ENCODE measurements at regions not wholly inside any gene's neighbourhood (a gene's known extent, or its start where the extent isn't known, plus 50 kb on each side); places are given as distances from the start of the nearest gene placed in this dataset.

DNA sequence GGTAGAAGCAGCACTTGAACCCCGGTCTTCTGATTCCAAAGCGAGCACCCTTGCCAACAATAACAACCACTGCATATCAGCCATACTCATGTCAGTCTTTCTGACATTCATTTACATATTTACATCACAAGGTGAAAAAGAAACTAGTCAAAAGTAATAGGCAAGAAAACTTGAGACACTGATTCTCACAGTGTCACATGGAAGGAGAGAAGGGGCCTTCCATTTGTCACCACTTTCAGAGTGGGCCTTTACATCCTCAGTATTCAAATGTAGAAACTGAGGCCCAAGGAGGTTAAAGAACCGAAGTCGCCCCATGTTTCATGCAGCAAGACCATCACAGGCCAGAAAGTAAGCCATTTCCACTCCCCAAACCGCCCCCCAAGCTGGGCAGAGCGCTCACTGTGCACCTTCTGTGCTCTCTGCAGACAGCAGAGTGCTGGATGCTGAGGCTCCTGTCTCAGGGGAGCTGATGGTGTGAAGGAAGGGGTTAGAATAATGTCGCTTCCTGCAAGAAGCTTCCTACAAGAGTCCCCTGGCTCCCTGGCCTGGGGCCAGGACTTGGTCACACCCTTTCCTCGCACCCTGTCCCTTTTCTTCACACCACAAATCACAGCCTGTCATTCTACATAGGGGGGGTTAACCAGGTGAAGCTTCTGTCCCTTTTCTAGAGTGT is 260.1 kb downstream of the UACA start:
- peaks cover 18% of the 10 kb centered on the region for H3K4me1 ChIP-seq (replicated peaks)
- H3K9me3 ChIP-seq = no peaks in the 10 kb centered on the region
- H3K27ac ChIP-seq = no peak overlapping the region
- H3K4me3 ChIP-seq = no peak overlapping the region
- DNase-seq (ENCODE audit: low spot score) = no peak
- 86% methylated on average over 8 of the region's 8 CpGs for WGBS
- intact Hi-C loops (cut with DNase I) = no loop called here
- H3K27me3 ChIP-seq (replicated peaks; ENCODE audit: insufficient read depth) = no peaks in the 10 kb centered on the region
- no peak for TF ChIP-seq POLR2AphosphoS5 (IDR thresholded peaks at IDR 0.05)
- TF ChIP-seq, protein P1, sequence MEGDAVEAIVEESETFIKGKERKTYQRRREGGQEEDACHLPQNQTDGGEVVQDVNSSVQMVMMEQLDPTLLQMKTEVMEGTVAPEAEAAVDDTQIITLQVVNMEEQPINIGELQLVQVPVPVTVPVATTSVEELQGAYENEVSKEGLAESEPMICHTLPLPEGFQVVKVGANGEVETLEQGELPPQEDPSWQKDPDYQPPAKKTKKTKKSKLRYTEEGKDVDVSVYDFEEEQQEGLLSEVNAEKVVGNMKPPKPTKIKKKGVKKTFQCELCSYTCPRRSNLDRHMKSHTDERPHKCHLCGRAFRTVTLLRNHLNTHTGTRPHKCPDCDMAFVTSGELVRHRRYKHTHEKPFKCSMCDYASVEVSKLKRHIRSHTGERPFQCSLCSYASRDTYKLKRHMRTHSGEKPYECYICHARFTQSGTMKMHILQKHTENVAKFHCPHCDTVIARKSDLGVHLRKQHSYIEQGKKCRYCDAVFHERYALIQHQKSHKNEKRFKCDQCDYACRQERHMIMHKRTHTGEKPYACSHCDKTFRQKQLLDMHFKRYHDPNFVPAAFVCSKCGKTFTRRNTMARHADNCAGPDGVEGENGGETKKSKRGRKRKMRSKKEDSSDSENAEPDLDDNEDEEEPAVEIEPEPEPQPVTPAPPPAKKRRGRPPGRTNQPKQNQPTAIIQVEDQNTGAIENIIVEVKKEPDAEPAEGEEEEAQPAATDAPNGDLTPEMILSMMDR (IDR thresholded peaks at IDR 0.05) = no peak
- no peak for TF ChIP-seq POLR2A (IDR thresholded peaks at IDR 0.05)
- H3K36me3 ChIP-seq = no peaks in the 10 kb centered on the region

DNA sequence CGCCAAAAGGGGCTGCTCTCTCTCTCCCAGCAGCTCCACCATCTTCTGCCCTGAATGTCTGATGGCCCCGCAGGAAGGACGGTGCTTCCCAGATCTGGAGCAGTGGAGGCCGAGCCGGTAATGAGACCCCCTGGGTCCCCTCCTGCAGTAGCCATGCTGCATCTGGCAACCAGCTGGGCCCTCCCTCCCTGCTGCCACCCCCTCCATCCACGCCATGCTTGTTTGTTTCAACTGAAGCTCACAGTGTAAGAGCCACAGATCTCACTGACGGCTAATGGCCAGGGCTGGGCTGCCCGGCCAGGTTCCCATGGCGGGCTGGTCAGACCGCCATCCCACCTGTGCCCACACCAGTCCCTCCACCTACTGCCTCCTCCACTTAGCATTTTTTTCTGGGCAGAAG is 260.8 kb downstream of the UACA start:
- Histone ChIP-seq H3K9me3 (no peaks in the 10 kb centered on the region), H3K4me1 (replicated peaks) (peaks cover 17% of the 10 kb centered on the region), H3K27ac (no peak overlapping the region), H3K36me3 (no peaks in the 10 kb centered on the region), H3K4me3 (no peak overlapping the region), H3K27me3 (replicated peaks; ENCODE audit: insufficient read depth) (no peaks in the 10 kb centered on the region)
- no peak for DNase-seq (ENCODE audit: low spot score)
- TF ChIP-seq POLR2AphosphoS5 (IDR thresholded peaks at IDR 0.05) = no peak
- no peak for TF ChIP-seq POLR2A (IDR thresholded peaks at IDR 0.05)
- TF ChIP-seq, protein P1 (IDR thresholded peaks at IDR 0.05) = no peak
- WGBS = 92% methylated on average over 10 of the region's 10 CpGs
- intact Hi-C loops (cut with DNase I) = no loop called here

DNA sequence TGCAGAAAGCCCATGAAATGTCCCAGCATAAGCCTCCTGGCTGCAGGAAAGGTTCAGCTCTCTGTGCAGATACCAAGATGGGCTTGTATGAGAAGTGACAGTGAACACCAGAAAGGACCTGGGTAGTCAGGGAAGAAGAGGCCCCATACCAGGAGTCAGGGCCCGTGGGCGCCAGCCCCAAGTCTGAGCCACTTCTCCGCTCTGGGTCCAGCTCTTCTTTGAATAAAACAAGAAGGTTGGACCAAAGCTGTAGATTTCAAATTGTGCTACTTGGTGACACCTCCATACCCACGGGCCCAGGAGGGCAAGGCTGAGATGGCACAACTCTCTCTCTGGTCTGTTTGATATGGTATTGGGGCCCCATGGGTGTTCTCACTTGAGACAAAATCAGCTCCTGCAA is 261.5 kb downstream of the UACA start:
- no peak for DNase-seq (ENCODE audit: low spot score)
- TF ChIP-seq, protein P1 (IDR thresholded peaks at IDR 0.05) = no peak
- Histone ChIP-seq H3K27me3 (replicated peaks; ENCODE audit: insufficient read depth) (no peaks in the 10 kb centered on the region), H3K4me1 (replicated peaks) (peaks cover 13% of the 10 kb centered on the region), H3K4me3 (no peak overlapping the region), H3K9me3 (no peaks in the 10 kb centered on the region), H3K36me3 (no peaks in the 10 kb centered on the region), H3K27ac (no peak overlapping the region)
- WGBS = 88% methylated on average over 4 of the region's 4 CpGs
- intact Hi-C loops (cut with DNase I) = no loop called here

DNA sequence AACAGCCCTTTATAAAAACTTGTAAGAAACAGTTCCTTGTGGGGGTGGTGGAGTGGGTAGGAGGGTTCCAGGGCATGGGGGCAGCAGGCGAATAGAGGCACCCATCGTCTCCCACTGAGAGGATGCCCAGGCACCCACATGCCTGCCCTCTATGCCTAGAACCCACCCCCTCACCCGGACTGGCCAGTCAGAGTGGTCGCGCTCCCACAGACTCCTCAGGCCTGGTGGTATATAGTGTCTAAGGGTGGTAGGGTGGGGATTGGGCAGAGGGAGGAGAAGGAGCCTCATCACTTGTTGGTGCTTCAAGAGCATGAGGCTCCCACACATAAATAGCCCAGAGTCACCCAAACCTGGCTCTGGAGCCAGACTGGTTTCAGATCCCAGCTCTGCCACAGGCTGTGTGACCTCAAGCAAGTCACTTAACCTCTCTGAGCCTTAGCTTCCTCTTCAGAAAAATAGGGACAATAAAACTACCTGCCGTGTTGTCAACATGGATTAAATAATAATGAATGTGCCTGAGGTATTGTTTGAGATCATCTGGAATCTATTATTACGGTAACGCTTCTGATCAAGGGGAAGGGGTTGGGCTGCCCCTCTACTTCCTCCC is 262.1 kb downstream of the UACA start:
- Histone ChIP-seq H3K36me3 (no peaks in the 10 kb centered on the region), H3K27ac (no peak overlapping the region), H3K4me1 (replicated peaks) (peaks cover 7% of the 10 kb centered on the region), H3K9me3 (no peaks in the 10 kb centered on the region), H3K27me3 (replicated peaks; ENCODE audit: insufficient read depth) (no peaks in the 10 kb centered on the region), H3K4me3 (no peak overlapping the region)
- TF ChIP-seq POLR2AphosphoS5 (IDR thresholded peaks at IDR 0.05) (no peak), POLR2A (IDR thresholded peaks at IDR 0.05) (no peak)
- TF ChIP-seq, protein P1 (IDR thresholded peaks at IDR 0.05) = no peak
- WGBS = 93% methylated on average over 8 of the region's 8 CpGs
- intact Hi-C loops (cut with DNase I) = no loop called here
- DNase-seq (ENCODE audit: low spot score) = no peak

DNA sequence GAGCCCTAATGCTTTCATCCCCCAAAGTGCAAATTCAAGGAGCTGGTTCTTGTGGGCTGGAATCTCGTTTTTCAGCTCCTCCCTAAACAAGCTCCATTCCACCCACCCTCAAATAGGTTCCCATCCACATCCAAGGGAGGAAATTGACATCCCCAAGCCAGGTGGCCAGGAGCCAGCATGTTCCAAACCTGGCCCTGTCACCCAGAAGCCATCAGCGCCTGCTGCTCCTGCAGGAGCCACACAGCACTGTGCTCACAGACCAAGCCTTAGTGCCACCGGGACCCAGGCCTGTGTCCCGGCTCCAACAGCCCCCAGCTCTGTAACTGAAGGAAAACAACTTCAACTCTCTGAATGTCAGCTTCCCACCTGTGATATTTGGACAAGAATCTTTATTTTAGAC is 263.6 kb downstream of the UACA start:
- TF ChIP-seq POLR2AphosphoS5 (IDR thresholded peaks at IDR 0.05) = no peak
- TF ChIP-seq, protein P1 (IDR thresholded peaks at IDR 0.05) = no peak
- TF ChIP-seq POLR2A (IDR thresholded peaks at IDR 0.05) = no peak
- Histone ChIP-seq H3K27ac (no peak overlapping the region), H3K27me3 (replicated peaks; ENCODE audit: insufficient read depth) (no peaks in the 10 kb centered on the region), H3K4me3 (no peak overlapping the region), H3K36me3 (no peaks in the 10 kb centered on the region), H3K4me1 (replicated peaks) (no peaks in the 10 kb centered on the region), H3K9me3 (no peaks in the 10 kb centered on the region)
- intact Hi-C loops (cut with DNase I) = no loop called here
- WGBS = 72% methylated on average over 4 of the region's 4 CpGs
- DNase-seq (ENCODE audit: low spot score) = no peak

Measured in prostate gland (tissue), 2 donors.